Nephron progenitor cell (in vitro differentiated cells): ENCODE measurements at regions not wholly inside any gene's neighbourhood (a gene's known extent, or its start where the extent isn't known, plus 50 kb on each side); places are given as distances from the start of the nearest gene placed in this dataset.

ENCODE experiments used
- DNase-seq: peaks from one replicate; pipeline ENCODE4 v3.0.0; 2021
- H3K27ac Mint-ChIP-seq: 2 replicates; pipeline ENCODE4 v1.8.0; 2021; ENCODE audit warnings: mild to moderate bottlenecking, moderate library complexity, mixed read lengths
- H3K27me3 Mint-ChIP-seq: 2 replicates; pipeline ENCODE4 v1.8.0; 2021; ENCODE audit warnings: mild to moderate bottlenecking, low read depth, mixed read lengths; ENCODE audit not compliant: poor library complexity
- H3K36me3 Mint-ChIP-seq: 2 replicates; pipeline ENCODE4 v1.8.0; 2021; ENCODE audit warnings: low read depth, mixed read lengths
- H3K4me1 Mint-ChIP-seq: 2 replicates; pipeline ENCODE4 v1.8.0; 2021; ENCODE audit warnings: mixed read lengths
- H3K4me3 Mint-ChIP-seq: 2 replicates; pipeline ENCODE4 v1.8.0; 2021; ENCODE audit warnings: mild to moderate bottlenecking, moderate library complexity, mixed read lengths
- H3K9me3 Mint-ChIP-seq: 2 replicates; pipeline ENCODE4 v1.8.0; 2021; ENCODE audit warnings: mild to moderate bottlenecking, moderate library complexity, mixed read lengths
- TF ChIP-seq, protein P1 (sequence below): fragments of 200-600 bp; sonication (generic); IDR thresholded peaks from 2 replicates; pipeline ENCODE4 v1.5.0; 2021; ENCODE audit warnings: antibody characterized with exemption

DNA sequence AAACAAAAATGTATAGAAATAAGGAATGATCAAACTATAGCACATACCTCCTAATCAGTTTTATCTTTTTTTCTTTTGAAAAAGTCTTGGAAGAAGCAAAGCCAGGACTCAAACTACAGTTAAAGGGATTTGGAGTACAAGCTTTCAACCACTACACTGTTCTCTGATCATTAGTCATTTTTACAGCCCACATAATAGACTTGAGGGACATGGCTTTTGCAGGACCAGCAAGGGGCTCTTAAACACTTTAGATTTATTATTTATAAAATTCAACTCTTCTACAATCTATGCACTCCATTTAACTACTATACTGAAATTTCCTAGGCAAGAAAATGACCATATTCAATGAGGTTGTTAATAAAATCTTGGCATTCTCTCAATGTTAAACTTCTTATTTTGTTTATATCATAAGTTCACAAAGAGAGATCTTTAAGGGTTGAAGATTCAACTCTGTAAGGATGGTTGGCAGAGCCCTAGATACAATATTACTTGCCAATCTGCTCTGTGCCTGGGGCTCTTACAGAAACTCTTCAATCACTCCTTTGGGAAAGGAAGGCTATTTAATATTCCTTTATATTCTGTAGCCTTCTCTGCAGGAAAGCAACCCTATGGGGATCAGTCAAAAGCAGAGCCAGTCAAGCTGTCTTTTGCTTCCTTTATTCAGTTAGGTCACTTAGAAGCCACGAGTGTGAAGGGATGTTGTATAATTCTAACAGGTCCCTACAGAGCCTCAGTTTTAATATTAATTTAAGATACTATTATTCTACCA, 557.7 kb upstream of the SGO1 start:
- Mint-ChIP-seq H3K4me1 (peaks cover 33% of the 10 kb centered on the region), H3K27ac (peak overlapping the region; percentile 44), H3K36me3 (no peaks in the 10 kb centered on the region), H3K9me3 (no peaks in the 10 kb centered on the region), H3K27me3 (no peaks in the 10 kb centered on the region), H3K4me3 (no peak overlapping the region)
- TF ChIP-seq, protein P1, sequence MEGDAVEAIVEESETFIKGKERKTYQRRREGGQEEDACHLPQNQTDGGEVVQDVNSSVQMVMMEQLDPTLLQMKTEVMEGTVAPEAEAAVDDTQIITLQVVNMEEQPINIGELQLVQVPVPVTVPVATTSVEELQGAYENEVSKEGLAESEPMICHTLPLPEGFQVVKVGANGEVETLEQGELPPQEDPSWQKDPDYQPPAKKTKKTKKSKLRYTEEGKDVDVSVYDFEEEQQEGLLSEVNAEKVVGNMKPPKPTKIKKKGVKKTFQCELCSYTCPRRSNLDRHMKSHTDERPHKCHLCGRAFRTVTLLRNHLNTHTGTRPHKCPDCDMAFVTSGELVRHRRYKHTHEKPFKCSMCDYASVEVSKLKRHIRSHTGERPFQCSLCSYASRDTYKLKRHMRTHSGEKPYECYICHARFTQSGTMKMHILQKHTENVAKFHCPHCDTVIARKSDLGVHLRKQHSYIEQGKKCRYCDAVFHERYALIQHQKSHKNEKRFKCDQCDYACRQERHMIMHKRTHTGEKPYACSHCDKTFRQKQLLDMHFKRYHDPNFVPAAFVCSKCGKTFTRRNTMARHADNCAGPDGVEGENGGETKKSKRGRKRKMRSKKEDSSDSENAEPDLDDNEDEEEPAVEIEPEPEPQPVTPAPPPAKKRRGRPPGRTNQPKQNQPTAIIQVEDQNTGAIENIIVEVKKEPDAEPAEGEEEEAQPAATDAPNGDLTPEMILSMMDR, result no peak
- DNase-seq, result no peak

DNA sequence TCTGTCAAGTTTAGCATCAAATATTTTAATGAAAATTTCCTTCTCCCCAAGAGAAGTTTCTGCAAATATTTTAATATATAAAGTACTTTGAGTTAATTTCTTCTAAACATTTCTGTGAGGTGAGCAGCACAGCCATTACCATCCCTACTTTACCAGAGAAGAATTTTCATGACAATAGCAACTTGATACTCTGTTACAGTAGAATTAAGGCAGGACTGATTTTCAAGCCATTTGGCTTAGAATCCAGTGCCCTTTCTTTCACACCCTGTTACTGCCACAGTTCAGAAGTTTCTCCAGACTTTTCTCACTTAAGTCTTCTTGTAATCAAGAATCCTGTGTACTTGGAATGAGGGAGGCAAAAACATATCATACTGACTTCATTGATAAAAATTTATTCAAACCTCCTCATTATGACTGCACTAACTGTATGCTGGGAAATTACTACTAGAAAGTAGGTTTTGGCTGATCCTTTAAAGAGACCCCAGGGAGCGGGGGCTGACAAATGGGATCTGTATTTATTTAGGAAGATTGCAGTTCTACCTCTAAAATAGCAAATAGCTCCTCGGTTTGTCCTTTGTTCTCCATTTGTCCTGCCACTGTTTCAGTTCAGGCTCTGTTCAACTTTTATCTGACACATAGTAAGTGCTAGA, 557.0 kb upstream of the SGO1 start:
- no peaks in the 10 kb centered on the region for H3K36me3 Mint-ChIP-seq
- H3K27me3 Mint-ChIP-seq, result peaks cover under 1% of the 10 kb centered on the region
- peaks cover 33% of the 10 kb centered on the region for H3K4me1 Mint-ChIP-seq
- peak overlapping the region; percentile 44 for H3K27ac Mint-ChIP-seq
- H3K9me3 Mint-ChIP-seq, result no peaks in the 10 kb centered on the region
- H3K4me3 Mint-ChIP-seq, result no peak overlapping the region
- DNase-seq, result no peak
- TF ChIP-seq, protein P1, result no peak

DNA sequence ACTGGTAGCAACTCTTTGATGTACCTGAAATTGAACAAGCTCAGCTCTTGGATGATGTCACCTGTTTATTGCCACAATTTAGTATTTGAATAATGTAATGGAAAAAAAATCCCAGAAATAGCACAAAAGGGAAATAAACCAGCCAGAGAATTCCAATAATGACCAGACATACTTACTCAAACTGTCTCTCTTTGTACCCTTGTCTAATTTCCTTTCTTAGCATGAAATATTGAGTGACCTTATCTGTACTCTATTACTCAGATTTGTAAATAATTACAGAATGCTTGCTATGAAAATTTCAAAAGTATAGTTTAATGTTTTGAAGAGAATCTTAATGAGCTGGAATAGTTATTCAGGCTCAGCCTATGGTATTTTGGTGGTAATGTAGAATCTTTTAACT, 555.4 kb upstream of the SGO1 start:
- Mint-ChIP-seq H3K4me1 (peaks cover 33% of the 10 kb centered on the region), H3K27ac (no peak overlapping the region), H3K9me3 (no peaks in the 10 kb centered on the region), H3K4me3 (no peak overlapping the region), H3K36me3 (no peaks in the 10 kb centered on the region), H3K27me3 (peaks cover 3% of the 10 kb centered on the region)
- no peak for DNase-seq
- TF ChIP-seq, protein P1, result no peak

GRCh38 chr3:20739814-20740213, 553.8 kb upstream of the SGO1 start:
- Mint-ChIP-seq H3K9me3 (no peaks in the 10 kb centered on the region), H3K27me3 (peaks cover 3% of the 10 kb centered on the region), H3K27ac (no peak overlapping the region), H3K36me3 (no peaks in the 10 kb centered on the region), H3K4me1 (peaks cover 30% of the 10 kb centered on the region), H3K4me3 (no peak overlapping the region)
- TF ChIP-seq, protein P1, result no peak
- no peak for DNase-seq

GRCh38 chr3:20736287-20736852, 550.4 kb upstream of the SGO1 start:
- peaks cover 3% of the 10 kb centered on the region for H3K27me3 Mint-ChIP-seq

More at GRCh38 chr3:20736287-20736852, 550.4 kb upstream of the SGO1 start:
- Mint-ChIP-seq H3K9me3 (no peaks in the 10 kb centered on the region), H3K36me3 (no peaks in the 10 kb centered on the region), H3K4me1 (no peaks in the 10 kb centered on the region), H3K4me3 (no peak overlapping the region), H3K27ac (no peak overlapping the region)
- DNase-seq, result no peak
- TF ChIP-seq, protein P1, result no peak
